WTC11 (cell line): ENCODE measurements at regions not wholly inside any gene's neighbourhood (a gene's known extent, or its start where the extent isn't known, plus 50 kb on each side); places are given as distances from the start of the nearest gene placed in this dataset.

ENCODE experiments used
- ATAC-seq: fragments of 200-7000 bp; cut with Tn5 transposase; 2 replicates; pipeline ENCODE4 v1.10.0; 2021; ENCODE audit warnings: mild to moderate bottlenecking, moderate library complexity
- CTCF ChIA-PET: fragments of 300-600 bp; sonication (Branson Sonifier 250); formaldehyde crosslinking; loops from one replicate; lab custom pipeline; 2021; ENCODE audit warnings: antibody characterized with exemption; lab: Charles Lee
- POLR2A ChIA-PET: fragments of 350-600 bp; sonication (Branson Sonifier 250); formaldehyde crosslinking; loops from one replicate; lab custom pipeline; 2021; ENCODE audit warnings: antibody characterized with exemption; lab: Charles Lee
- DNase-seq: peaks from one replicate; pipeline ENCODE4 v3.0.0; 2021; ENCODE audit warnings: low spot score
- H3K27ac Mint-ChIP-seq: 2 replicates; pipeline ENCODE4 v1.8.0; 2021; ENCODE audit warnings: mixed read lengths
- H3K27me3 Mint-ChIP-seq: 2 replicates; pipeline ENCODE4 v1.8.0; 2021; ENCODE audit warnings: low read depth, mild to moderate bottlenecking, moderate library complexity, mixed read lengths
- H3K36me3 Mint-ChIP-seq: 2 replicates; pipeline ENCODE4 v1.8.0; 2021; ENCODE audit warnings: mixed read lengths
- H3K4me1 Mint-ChIP-seq: 2 replicates; pipeline ENCODE4 v1.8.0; 2022; ENCODE audit warnings: mixed read lengths
- H3K4me3 Mint-ChIP-seq: 2 replicates; pipeline ENCODE4 v1.8.0; 2021; ENCODE audit warnings: mild to moderate bottlenecking, moderate library complexity, mixed read lengths
- H3K9me3 Mint-ChIP-seq: 2 replicates; pipeline ENCODE4 v1.8.0; 2021; ENCODE audit warnings: mixed read lengths
- CDX4 ChIP-seq: fragments of 250-450 bp; sonication (Bioruptor Pico); IDR thresholded peaks from 2 replicates; pipeline ENCODE4 v1.9.0; 2021; ENCODE audit warnings: moderate library complexity, mild to moderate bottlenecking, inconsistent platforms, borderline replicate concordance
- E2F5 ChIP-seq: sonication (generic); formaldehyde crosslinking; IDR thresholded peaks from 2 replicates; pipeline ENCODE4 v1.8.1; 2022; ENCODE audit warnings: mild to moderate bottlenecking, moderate library complexity, missing genetic modification reagents
- EMX1 ChIP-seq: fragments of 250-450 bp; sonication (Bioruptor Pico); IDR thresholded peaks from 2 replicates; pipeline ENCODE4 v1.8.0; 2021; ENCODE audit warnings: mild to moderate bottlenecking
- FOXJ3 ChIP-seq: sonication (generic); formaldehyde crosslinking; IDR thresholded peaks from 2 replicates; pipeline ENCODE4 v1.9.0; 2021; ENCODE audit warnings: missing genetic modification reagents, mild to moderate bottlenecking, borderline replicate concordance
- FOXK1 ChIP-seq: sonication (generic); formaldehyde crosslinking; IDR thresholded peaks from 2 replicates; pipeline ENCODE4 v1.8.0; 2022; ENCODE audit warnings: mild to moderate bottlenecking, moderate library complexity, missing genetic modification reagents
- GABPB1 ChIP-seq: sonication (generic); formaldehyde crosslinking; IDR thresholded peaks from 2 replicates; pipeline ENCODE4 v1.8.1; 2023; ENCODE audit warnings: mild to moderate bottlenecking, missing genetic modification reagents
- GTF2I ChIP-seq: fragments of 250-450 bp; sonication (Bioruptor Pico); conservative IDR thresholded peaks from 2 replicates; pipeline ENCODE4 v1.4.0; 2021; ENCODE audit warnings: mild to moderate bottlenecking
- JAZF1 ChIP-seq: fragments of 250-450 bp; sonication (Bioruptor Pico); IDR thresholded peaks from 2 replicates; pipeline ENCODE4 v1.9.0; 2021; ENCODE audit warnings: moderate library complexity, mild to moderate bottlenecking, inconsistent platforms
- MLX ChIP-seq: sonication (generic); formaldehyde crosslinking; IDR thresholded peaks from 2 replicates; pipeline ENCODE4 v1.8.1; 2023; ENCODE audit warnings: mild to moderate bottlenecking, missing genetic modification reagents, moderate library complexity
- MXD4 ChIP-seq: fragments of 250-450 bp; sonication (Bioruptor Pico); IDR thresholded peaks from 2 replicates; pipeline ENCODE4 v1.8.0; 2021; ENCODE audit warnings: mild to moderate bottlenecking, moderate library complexity, borderline replicate concordance
- SMAD4 ChIP-seq: sonication (generic); formaldehyde crosslinking; IDR thresholded peaks from 2 replicates; pipeline ENCODE4 v1.8.0; 2022; ENCODE audit warnings: mild to moderate bottlenecking, missing genetic modification reagents
- STAT6 ChIP-seq: sonication (generic); formaldehyde crosslinking; conservative IDR thresholded peaks from 2 replicates; pipeline ENCODE4 v1.8.1; 2023; ENCODE audit warnings: mild to moderate bottlenecking, low read depth, missing genetic modification reagents, moderate library complexity
- TCF7 ChIP-seq: sonication (generic); formaldehyde crosslinking; IDR thresholded peaks from 2 replicates; pipeline ENCODE4 v1.8.0; 2022; ENCODE audit warnings: mild to moderate bottlenecking, low read depth, missing genetic modification reagents, moderate library complexity
- ZNF121 ChIP-seq: sonication (generic); formaldehyde crosslinking; IDR thresholded peaks from 2 replicates; pipeline ENCODE4 v1.8.0; 2023; ENCODE audit warnings: missing genetic modification reagents
- ZNF317 ChIP-seq: sonication (generic); formaldehyde crosslinking; IDR thresholded peaks from 2 replicates; pipeline ENCODE4 v1.8.1; 2023; ENCODE audit warnings: low read depth, mild to moderate bottlenecking, moderate library complexity, missing genetic modification reagents, borderline replicate concordance
- ZNF423 ChIP-seq: fragments of 250-450 bp; sonication (Bioruptor Pico); IDR thresholded peaks from 2 replicates; pipeline ENCODE4 v2.1.2; 2022; ENCODE audit warnings: mild to moderate bottlenecking, moderate library complexity
- ZNF425 ChIP-seq: fragments of 250-450 bp; sonication (Bioruptor Pico); conservative IDR thresholded peaks from 2 replicates; pipeline ENCODE4 v1.9.0; 2021; ENCODE audit warnings: mild to moderate bottlenecking
- ZSCAN18 ChIP-seq: fragments of 250-450 bp; sonication (Bioruptor Pico); IDR thresholded peaks from 2 replicates; pipeline ENCODE4 v2.1.2; 2022; ENCODE audit warnings: mild to moderate bottlenecking, moderate library complexity

- no peaks in the 10 kb centered on the region for H3K9me3 Mint-ChIP-seq
- TF ChIP-seq GABPB1 (CRISPR knock-in tag), result no peak
- TF ChIP-seq SMAD4 (CRISPR knock-in tag), result no peak
- TF ChIP-seq MXD4 (CRISPR knock-in tag), result no peak
- TF ChIP-seq E2F5 (CRISPR knock-in tag), result no peak
- TF ChIP-seq EMX1, result no peak
- TF ChIP-seq ZNF317, result no peak
- TF ChIP-seq FOXJ3 (CRISPR knock-in tag), result no peak
- TF ChIP-seq TCF7 (CRISPR knock-in tag), result no peak
- no peak for TF ChIP-seq GTF2I (CRISPR knock-in tag)
- TF ChIP-seq ZNF423 (CRISPR knock-in tag), result no peak
- TF ChIP-seq ZNF425 (CRISPR knock-in tag), result no peak
- TF ChIP-seq STAT6, result no peak
- TF ChIP-seq FOXK1 (CRISPR knock-in tag), result no peak
- no peak for TF ChIP-seq ZNF121 (CRISPR knock-in tag)
- no peaks in the 10 kb centered on the region for H3K4me1 Mint-ChIP-seq
- H3K36me3 Mint-ChIP-seq, result no peaks in the 10 kb centered on the region
- H3K27me3 Mint-ChIP-seq, result no peaks in the 10 kb centered on the region
- no peak overlapping the region for H3K4me3 Mint-ChIP-seq
- CTCF ChIA-PET, result no interaction called here
- POLR2A ChIA-PET, result no interaction called here
- no peak overlapping the region for H3K27ac Mint-ChIP-seq
- no peak for ATAC-seq
- DNase-seq, result no peak
Observed at GRCh38 chr2:145849466-145849865, 1329.5 kb upstream of the ZEB2 start.

GRCh38 chr2:145846982-145847381, 1327.1 kb upstream of the ZEB2 start:
- CTCF ChIA-PET, result no interaction called here
- TF ChIP-seq JAZF1 (CRISPR knock-in tag) (no peak), CDX4 (no peak), ZSCAN18 (CRISPR knock-in tag) (no peak), ZNF423 (CRISPR knock-in tag) (no peak), MLX (CRISPR knock-in tag) (no peak)
- TF ChIP-seq, all 79 proteins: peak for 0
- H3K27me3 Mint-ChIP-seq, result no peaks in the 10 kb centered on the region
- DNase-seq (no peak), ATAC-seq (no peak)
- H3K4me1 Mint-ChIP-seq, result no peaks in the 10 kb centered on the region
- POLR2A ChIA-PET, result no interaction called here
- no peak overlapping the region for H3K27ac Mint-ChIP-seq
- no peaks in the 10 kb centered on the region for H3K36me3 Mint-ChIP-seq
- no peak overlapping the region for H3K4me3 Mint-ChIP-seq
- H3K9me3 Mint-ChIP-seq, result no peaks in the 10 kb centered on the region
